Myocyte (in vitro differentiated cells): ENCODE measurements at regions not wholly inside any gene's neighbourhood (a gene's known extent, or its start where the extent isn't known, plus 50 kb on each side); places are given as distances from the start of the nearest gene placed in this dataset.
"Not testable (repeated sequence)": the region's sequence is repeated elsewhere in the genome, so short reads cannot be mapped to it uniquely, and the experiment has no call there.

Experiments used
- DNase-seq: peaks from one replicate; pipeline ENCODE4 v3.0.0-alpha.2; 2012; ENCODE audit warnings: low read depth

- DNase-seq: peak; percentile 24
Measured at GRCh38 chr10:78432583-78432982, 398.9 kb downstream of the RPS24 start.

- DNase-seq: no peak
Measured at GRCh38 chr10:78433076-78433595, 399.5 kb downstream of the RPS24 start.

DNA sequence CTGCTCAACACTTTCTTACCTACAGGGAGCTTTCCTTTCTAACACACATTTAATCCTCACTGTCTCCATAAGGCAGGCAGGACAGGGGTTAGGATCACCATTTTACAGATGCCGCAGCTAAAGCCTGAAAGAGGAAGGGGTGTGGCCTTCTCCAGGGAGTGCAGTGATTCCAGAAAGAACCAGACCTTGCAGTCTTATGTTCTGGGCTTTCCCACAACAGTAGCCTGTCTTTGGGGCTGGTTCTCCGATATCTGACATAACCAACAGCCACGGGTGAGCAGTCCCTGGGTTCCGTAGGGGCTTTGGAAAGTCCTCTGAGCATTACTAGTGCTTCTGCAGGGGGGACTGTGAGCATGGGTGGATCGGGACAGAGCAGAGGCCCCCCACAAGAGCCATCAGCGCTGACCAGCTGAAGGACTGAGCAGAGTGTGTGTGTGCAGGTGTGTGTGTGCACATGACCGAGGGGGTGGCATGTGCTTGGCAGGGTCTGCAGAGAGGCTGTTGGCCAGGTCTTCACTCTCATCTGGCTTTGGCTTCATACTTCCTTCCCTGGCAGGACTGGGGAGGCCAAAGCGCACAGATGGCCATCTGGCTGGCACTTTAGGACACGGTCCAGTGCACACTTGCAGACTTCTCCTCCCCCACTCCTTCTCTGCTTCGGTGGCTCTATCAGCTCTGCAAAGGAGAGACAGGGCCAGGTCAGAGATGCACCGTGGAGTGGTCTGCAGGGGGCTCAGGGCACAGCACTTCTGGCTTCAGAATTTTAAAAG lies 400.3 kb downstream of the RPS24 start:
- DNase-seq: no peak

GRCh38 chr10:78434886-78435285 lies 401.2 kb downstream of the RPS24 start:
- DNase-seq: no peak

- DNase-seq: no peak
Measured at GRCh38 chr10:78435484-78436221, 402.0 kb downstream of the RPS24 start.

DNA sequence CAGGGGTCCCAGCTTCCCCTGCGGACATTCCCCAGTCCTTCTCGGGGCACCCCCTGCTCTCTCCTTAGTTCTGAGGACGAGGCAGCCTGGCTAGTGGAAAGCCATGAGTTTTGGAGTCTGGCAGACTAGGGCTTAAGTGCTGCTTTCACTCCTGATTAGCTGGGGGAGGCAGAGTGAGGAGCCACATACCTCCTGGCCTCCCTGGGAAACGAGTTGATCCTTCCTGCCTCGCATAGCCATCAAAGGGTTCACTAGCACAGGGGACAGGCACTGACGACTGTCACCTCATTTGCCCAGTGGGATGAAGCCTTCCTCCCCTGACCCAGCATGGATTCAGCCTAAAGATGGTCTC lies 402.5 kb downstream of the RPS24 start:
- DNase-seq: no peak

GRCh38 chr10:78436706-78437406 lies 403.2 kb downstream of the RPS24 start:
- DNase-seq: no peak

- no peak for DNase-seq
Measured at GRCh38 chr10:78437407-78437768, 403.7 kb downstream of the RPS24 start.

GRCh38 chr10:78437998-78438906 lies 404.6 kb downstream of the RPS24 start:
- no peak for DNase-seq

- no peak for DNase-seq
Measured at GRCh38 chr10:78438907-78439809, 405.5 kb downstream of the RPS24 start.

GRCh38 chr10:78441010-78441409 lies 407.3 kb downstream of the RPS24 start:
- no peak for DNase-seq

- DNase-seq: no peak
Measured at GRCh38 chr10:78441694-78442093, 408.0 kb downstream of the RPS24 start.

GRCh38 chr10:78442836-78443550 lies 409.3 kb downstream of the RPS24 start:
- no peak for DNase-seq

DNA sequence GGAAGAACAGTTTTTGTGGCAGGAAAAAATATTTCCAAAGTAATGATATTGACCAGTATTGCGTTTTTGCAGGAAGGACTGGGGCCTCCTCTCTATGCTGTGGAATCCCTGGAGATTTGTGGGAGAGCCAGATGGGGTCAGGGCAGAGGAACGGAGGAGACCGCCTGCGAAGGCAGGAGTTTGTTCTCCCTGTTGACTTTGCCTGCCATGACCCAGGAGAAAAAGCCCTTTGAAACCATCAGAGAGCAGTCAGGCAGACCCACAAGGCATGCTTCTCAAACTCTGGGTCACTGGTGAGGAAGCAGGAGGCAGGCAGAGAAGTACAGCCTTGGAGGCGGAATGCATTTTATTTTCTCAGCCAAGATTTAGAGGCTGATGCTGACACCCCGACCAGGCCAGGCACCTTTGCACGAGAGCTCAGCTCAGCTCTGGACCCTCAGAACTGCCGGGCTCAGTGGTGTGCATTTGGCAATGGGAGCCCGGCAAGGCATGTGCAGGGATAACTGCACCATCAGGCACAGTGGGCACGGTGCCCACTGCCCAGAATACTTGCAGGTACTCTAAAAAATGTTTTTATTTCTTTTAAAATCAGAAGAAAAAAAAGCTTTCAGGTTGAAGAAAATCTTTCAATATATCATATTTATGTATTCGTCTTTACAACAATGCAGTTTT lies 410.4 kb downstream of the RPS24 start:
- no peak for DNase-seq

GRCh38 chr10:78444741-78445140 lies 411.1 kb downstream of the RPS24 start:
- DNase-seq: not testable (repeated sequence)

- no peak for DNase-seq
Measured at GRCh38 chr10:78445308-78445707, 411.6 kb downstream of the RPS24 start.

DNA sequence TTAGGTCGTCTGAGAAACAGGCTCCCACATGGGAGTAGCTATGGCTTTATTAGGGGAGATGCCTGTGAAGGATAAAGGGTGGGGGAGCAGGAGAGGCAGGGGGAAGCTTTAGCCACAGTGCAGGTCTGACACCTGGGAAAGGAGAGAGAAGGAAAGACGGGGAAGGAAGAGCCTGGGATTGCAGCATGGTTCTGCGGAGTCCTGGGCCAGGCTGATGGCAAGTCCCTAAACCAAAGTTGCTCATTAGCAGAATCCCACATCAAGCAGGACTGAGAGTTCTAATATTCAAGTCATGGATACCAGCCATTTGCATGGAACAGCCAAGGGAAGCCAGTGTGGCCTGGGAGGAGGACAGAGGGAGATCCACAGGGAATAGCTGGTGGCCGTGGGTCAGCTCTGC lies 414.8 kb downstream of the RPS24 start:
- DNase-seq: no peak

GRCh38 chr10:78448994-78449418 lies 415.3 kb downstream of the RPS24 start:
- DNase-seq: no peak

DNA sequence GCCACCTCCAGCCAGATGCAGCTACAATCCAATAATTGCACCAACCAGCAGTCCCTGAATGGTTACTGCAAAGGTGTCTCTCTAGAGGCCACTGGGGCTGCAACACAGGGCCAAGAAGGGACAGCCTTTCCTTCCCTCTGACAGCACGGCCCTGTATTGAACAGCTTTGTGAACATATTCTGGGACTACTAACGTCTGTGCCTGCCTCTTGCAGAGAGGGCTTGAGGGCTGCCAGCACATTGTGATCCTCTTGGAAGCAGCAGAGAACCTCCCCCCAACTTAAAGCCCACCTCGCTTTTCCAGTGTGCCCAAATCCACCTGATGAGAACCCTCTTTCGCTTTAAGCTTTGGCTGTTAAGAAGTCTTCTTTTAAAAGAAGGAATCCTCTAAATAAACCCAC lies 415.9 kb downstream of the RPS24 start:
- DNase-seq: no peak
